ENCODE measurements at regions not wholly inside any gene's neighbourhood (a gene's known extent, or its start where the extent isn't known, plus 50 kb on each side); places are given as distances from the start of the nearest gene placed in this dataset.

DNA sequence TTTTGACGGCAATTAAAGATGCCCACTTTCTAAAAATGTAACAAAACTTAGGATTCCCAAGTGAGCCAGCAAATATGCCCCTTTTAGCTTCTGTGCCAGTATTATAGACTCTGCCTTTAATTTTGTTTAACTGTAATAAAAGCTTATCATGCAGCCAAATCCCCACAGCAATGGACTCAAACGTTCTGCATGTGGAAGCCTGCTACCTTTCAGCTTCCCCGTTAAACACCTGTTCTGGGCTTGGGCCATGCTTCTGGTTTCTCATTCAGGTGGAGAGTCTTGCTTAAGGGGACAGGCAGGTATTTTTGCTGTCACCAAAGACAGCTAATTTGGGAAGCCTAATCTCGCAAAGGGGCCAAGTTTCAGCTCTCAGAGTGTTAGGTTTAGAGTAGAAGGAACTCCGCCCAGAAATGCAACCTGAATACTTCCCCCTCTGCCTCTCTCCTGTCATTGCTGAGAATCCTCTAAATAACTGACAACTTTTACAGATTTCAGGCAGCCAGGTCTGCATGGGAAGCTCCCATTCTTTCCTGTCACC lies 399.4 kb upstream of the ATP11B start:
- TF ChIP-seq CTCF (IDR thresholded peaks at IDR 0.05) (no peak), POLR2A (IDR thresholded peaks at IDR 0.05) (no peak)

All from uterus (tissue), 2 donors.